GM19438 (cell line): ENCODE measurements at regions not wholly inside any gene's neighbourhood (a gene's known extent, or its start where the extent isn't known, plus 50 kb on each side); places are given as distances from the start of the nearest gene placed in this dataset.

Experiments used
- ATAC-seq: cut with Tn5 transposase; IDR thresholded peaks from one replicate; pipeline ENCODE4 v1.9.1; 2021; ENCODE audit warnings: low read depth; ENCODE audit not compliant: unreplicated experiment

- ATAC-seq = no peak
Observed at GRCh38 chr9:113646946-113647914, 183.7 kb downstream of the RGS3 start.

GRCh38 chr9:113648048-113648447 is 184.5 kb downstream of the RGS3 start:
- no peak for ATAC-seq

GRCh38 chr9:113648586-113648985 is 185.1 kb downstream of the RGS3 start:
- no peak for ATAC-seq

GRCh38 chr9:113649054-113649453 is 185.5 kb downstream of the RGS3 start:
- no peak for ATAC-seq

GRCh38 chr9:113649855-113650206 is 186.3 kb downstream of the RGS3 start:
- no peak for ATAC-seq

GRCh38 chr9:113650207-113651131 is 186.9 kb downstream of the RGS3 start:
- ATAC-seq = no peak

- ATAC-seq = no peak
Observed at GRCh38 chr9:113651896-113652295, 188.4 kb downstream of the RGS3 start.

- ATAC-seq = no peak
Observed at GRCh38 chr9:113652355-113653152, 189.0 kb downstream of the RGS3 start.

GRCh38 chr9:113653746-113654604 is 190.4 kb downstream of the RGS3 start:
- ATAC-seq = no peak

- ATAC-seq = no peak
Observed at GRCh38 chr9:113654605-113655428, 191.3 kb downstream of the RGS3 start.

GRCh38 chr9:113656771-113657670 is 193.5 kb downstream of the RGS3 start:
- ATAC-seq = no peak

- ATAC-seq = peak; percentile 86
Observed at GRCh38 chr9:113657765-113658544, 194.4 kb downstream of the RGS3 start.

- ATAC-seq = no peak
Observed at GRCh38 chr9:113658545-113658895, 195.0 kb downstream of the RGS3 start.

- no peak for ATAC-seq
Observed at GRCh38 chr9:113659039-113659438, 195.5 kb downstream of the RGS3 start.

GRCh38 chr9:113659740-113660139 is 196.2 kb downstream of the RGS3 start:
- no peak for ATAC-seq

GRCh38 chr9:113660196-113660595 is 196.7 kb downstream of the RGS3 start:
- ATAC-seq = no peak

GRCh38 chr9:113661074-113661473 is 197.5 kb downstream of the RGS3 start:
- ATAC-seq = no peak
